ENCODE measurements at regions not wholly inside any gene's neighbourhood (a gene's known extent, or its start where the extent isn't known, plus 50 kb on each side); places are given as distances from the start of the nearest gene placed in this dataset.
"Not testable (repeated sequence)": the region's sequence is repeated elsewhere in the genome, so short reads cannot be mapped to it uniquely, and the experiment has no call there.

GRCh38 chr1:121519042-121519755 is 334.4 kb downstream of the SRGAP2C start:
- peak; percentile 88 for DNase-seq

GRCh38 chr1:121519756-121520286 is 335.0 kb downstream of the SRGAP2C start:
- DNase-seq: not testable (repeated sequence)

GRCh38 chr1:121522061-121522759 is 337.4 kb downstream of the SRGAP2C start:
- no peak for DNase-seq

GRCh38 chr1:121523112-121523511 is 338.3 kb downstream of the SRGAP2C start:
- DNase-seq: not testable (repeated sequence)

DNA sequence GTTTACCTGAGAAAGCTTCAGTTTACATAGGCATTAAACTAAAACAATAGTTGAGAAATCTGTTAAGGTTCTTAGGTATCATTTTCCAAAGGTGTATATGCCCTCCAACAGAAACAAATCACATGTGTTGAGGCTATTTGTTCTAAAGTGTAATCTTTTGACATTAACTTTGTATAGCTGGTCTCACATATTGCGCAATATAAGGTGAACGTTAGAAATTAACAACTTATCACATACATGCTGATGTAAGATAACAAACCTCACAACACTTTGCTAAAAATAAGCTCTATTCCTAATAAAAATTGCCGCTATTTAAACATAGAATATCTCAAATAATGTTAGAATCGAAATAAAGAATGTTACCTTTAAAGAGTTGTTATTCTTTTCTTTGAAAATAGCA is 340.6 kb downstream of the SRGAP2C start:
- DNase-seq: no peak

DNA sequence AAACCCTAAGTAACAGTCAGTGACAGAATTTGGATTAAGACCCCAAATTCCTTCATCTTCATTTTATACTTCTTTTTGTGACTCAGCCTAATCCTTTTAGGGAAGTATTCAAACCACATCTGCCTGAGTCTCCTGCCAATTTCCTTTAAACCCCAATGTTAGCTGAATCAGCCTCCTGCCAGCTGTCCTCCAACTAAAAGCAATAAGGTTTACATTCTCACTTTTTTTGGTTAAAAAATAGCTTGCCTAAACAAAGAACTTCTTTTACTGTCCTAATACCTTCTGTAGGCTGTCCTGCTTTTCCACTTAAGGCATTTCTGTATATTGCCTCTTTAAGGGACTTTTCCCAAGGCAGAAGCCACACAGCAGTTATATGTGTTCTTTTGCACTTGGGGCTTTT is 344.2 kb downstream of the SRGAP2C start:
- DNase-seq: not testable (repeated sequence)

DNA sequence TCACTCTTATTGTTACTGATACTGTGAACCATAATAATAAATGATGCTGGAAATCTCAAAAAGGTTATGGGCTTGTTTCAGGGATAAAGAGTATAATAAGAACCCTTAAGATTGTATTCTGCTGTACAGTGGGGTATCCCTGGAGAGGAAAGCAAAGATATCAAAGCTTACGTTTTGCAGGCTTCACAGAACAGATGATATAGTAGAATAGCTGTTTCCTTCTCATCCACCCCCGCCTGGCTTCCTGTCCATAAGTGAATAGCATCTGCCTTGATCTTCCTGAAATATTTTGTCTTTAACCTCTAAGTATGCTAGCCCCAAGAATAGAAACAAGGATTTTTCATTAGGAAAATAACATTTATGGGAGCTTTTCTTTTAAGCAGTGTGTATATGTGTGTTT is 345.3 kb downstream of the SRGAP2C start:
- DNase-seq: not testable (repeated sequence)

- not testable (repeated sequence) for DNase-seq
Measured at GRCh38 chr1:121531747-121532146, 347.0 kb downstream of the SRGAP2C start.

DNA sequence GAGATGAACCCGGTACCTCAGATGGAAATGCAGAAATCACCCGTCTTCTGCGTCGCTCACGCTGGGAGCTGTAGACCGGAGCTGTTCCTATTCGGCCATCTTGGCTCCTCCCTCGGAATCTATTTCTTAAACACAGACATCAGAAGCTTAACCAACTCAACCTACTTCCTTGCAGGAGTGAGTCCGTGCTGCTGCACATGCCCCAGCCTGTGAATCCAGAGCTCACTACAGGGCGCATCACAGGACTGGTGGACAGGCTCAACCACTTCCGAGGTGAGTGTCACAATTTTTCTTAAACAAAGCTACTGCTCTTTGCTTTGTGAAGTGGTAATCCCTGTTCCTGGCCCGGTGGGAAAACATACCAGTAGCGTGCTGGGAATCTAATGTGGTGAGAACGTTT is 353.4 kb downstream of the SRGAP2C start:
- not testable (repeated sequence) for DNase-seq

GRCh38 chr1:121538943-121539575 is 354.3 kb downstream of the SRGAP2C start:
- DNase-seq: no peak

- DNase-seq: not testable (repeated sequence)
Measured at GRCh38 chr1:121543988-121544387, 359.2 kb downstream of the SRGAP2C start.

GRCh38 chr1:121544500-121544899 is 359.7 kb downstream of the SRGAP2C start:
- no peak for DNase-seq

- not testable (repeated sequence) for DNase-seq
Measured at GRCh38 chr1:121545899-121546298, 361.1 kb downstream of the SRGAP2C start.

- DNase-seq: no peak
Measured at GRCh38 chr1:121546830-121547591, 362.2 kb downstream of the SRGAP2C start.

DNA sequence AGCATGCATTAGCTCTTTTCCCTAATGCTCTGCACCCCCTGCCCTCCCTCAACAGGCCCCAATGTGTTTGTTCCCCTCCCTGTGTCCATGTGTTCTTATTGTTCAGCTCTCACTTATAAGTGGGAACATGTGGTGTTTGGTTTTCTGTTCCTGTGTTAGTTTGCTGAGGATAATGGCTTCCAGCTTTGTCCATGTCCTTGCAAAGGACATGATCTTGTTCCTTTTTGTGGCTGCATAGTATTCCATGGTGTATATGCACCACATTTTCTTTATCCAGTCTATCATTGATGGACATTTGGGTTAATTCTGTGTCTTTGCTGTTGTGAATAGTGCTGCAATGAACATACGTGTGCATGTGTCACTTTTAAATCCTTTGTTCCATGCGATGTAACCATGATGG is 363.0 kb downstream of the SRGAP2C start:
- DNase-seq: not testable (repeated sequence)

- not testable (repeated sequence) for DNase-seq
Measured at GRCh38 chr1:121550817-121551216, 366.0 kb downstream of the SRGAP2C start.

GRCh38 chr1:121551491-121551890 is 366.7 kb downstream of the SRGAP2C start:
- DNase-seq: not testable (repeated sequence)

GRCh38 chr1:121556560-121556959 is 371.8 kb downstream of the SRGAP2C start:
- not testable (repeated sequence) for DNase-seq

DNA sequence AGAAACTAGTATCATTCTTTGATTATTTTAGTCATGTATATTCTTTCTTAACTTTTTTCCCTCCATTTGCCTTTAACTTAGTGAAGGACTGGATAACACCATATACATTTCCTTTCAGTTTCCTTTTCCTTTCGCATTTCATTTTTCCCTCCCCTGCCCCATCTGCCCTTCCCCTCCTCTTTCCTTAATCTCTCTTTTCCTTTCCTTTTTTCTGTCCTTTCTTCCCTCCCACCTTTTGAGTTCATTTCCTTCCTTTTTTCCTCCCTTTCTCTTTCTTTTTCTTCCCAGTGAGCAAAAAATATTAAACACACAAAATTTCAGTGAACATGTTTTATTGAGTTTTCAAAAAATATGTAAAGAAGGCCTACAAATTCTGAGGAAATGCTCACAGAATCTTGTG is 373.3 kb downstream of the SRGAP2C start:
- not testable (repeated sequence) for DNase-seq

DNA sequence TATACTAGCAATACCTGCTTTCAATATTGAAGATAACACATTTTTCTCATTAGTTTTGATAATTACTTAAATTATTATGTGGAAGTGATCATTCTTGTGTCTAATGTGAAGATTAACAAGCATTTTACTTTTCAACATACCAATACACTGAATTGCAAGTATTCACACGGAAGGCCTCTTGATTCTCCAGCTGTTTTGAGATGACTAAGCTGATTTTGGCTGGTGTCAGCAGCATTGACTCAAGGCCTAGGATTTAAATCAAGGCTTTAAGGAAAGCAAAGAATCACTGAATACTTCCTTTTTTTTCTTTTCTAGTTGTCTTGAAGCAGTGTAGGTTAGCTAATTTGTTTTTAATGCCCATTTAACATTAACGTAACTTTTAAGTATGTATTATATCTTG is 373.7 kb downstream of the SRGAP2C start:
- DNase-seq: peak; percentile 4

DNA sequence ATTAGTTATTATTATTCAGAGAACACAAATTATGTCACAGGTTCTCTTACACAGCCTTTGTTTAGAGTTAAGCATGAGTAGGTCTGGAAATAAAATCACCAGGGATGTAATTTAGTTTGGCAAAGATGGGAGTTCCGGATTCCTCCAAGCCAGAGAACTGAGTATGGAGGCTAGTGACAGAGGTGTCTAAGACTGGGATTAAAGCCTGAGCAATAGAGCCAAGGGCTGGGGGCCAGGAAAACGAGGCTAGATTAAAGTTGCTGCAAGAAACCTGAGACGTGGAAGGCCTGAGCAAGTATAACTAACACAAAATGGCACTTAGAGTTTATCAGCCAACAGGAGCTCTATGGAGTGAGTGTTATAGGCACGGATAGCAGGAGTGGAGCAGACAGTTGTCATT is 381.6 kb downstream of the SRGAP2C start:
- peak; percentile 5 for DNase-seq

GRCh38 chr1:121569428-121569827 is 384.7 kb downstream of the SRGAP2C start:
- DNase-seq: no peak
